HepG2 (cell line): ENCODE measurements at regions not wholly inside any gene's neighbourhood (a gene's known extent, or its start where the extent isn't known, plus 50 kb on each side); places are given as distances from the start of the nearest gene placed in this dataset.

Experiments used
- ATAC-seq: fragments of 200-7000 bp; cut with Tn5 transposase; 3 replicates; pipeline ENCODE4 v1.9.1; 2020; ENCODE audit warnings: mild to moderate bottlenecking, moderate library complexity
- BruUV-seq: library from RNA; stranded (reverse); fragments of 400-500 nt; replicated peaks from 2 replicates; lab custom pipeline; 2021; lab: Mats Ljungman, UMichigan
- CTCF ChIA-PET: fragments of 300-600 bp; formaldehyde crosslinking; extraction: SDS; loops from one replicate; lab custom pipeline; 2021; ENCODE audit warnings: low total read pairs, inconsistent platforms, low intra/inter-chr PET ratio; lab: Yijun Ruan, JAX
- POLR2A ChIA-PET: fragments of 350-600 bp; sonication (Branson Sonifier 250); formaldehyde crosslinking; loops from one replicate; lab custom pipeline; 2020; ENCODE audit warnings: antibody characterized with exemption, inconsistent platforms; lab: Yijun Ruan, JAX
- DNase-seq: peaks from one replicate; pipeline ENCODE4 v3.0.0-alpha.2; 2015; ENCODE audit warnings: low spot score
- FAIRE-seq: peaks from 3 replicates; lab custom pipeline; 2011; peaks lifted over from hg19 to GRCh38; lab: Jason Lieb, UNC
- H2AFZ ChIP-seq: one replicate; pipeline ENCODE4 v1.6.1; 2011; ENCODE audit warnings: low read length, inconsistent platforms
- H3K27ac ChIP-seq: fragments of 300-600 bp; 3 replicates; pipeline ENCODE4 v1.8.0; 2011; ENCODE audit warnings: mixed run types, mild to moderate bottlenecking, mixed read lengths, low read length, inconsistent platforms; ENCODE audit not compliant: insufficient read depth; ENCODE audit errors: extremely low read length
- H3K27me3 ChIP-seq, 2 experiments: fragments of 200-600 bp in 1 of 2; 2 replicates in 1 of 2; 3 replicates in 1 of 2; pipeline versions ENCODE4 v1.6.0 to v1.8.0; 2011; ENCODE audit warnings: low read length in 2 of 2, mild to moderate bottlenecking in 2 of 2, moderate library complexity in 2 of 2, inconsistent platforms in 1 of 2; ENCODE audit not compliant: insufficient read depth in 2 of 2, control insufficient read depth in 1 of 2
- H3K36me3 ChIP-seq, 2 experiments: fragments of 200-600 bp in 1 of 2; replicated peaks in 1 of 2; 2 replicates in 1 of 2; 3 replicates in 1 of 2; pipeline versions ENCODE4 v1.5.1 to v1.8.0; 2011; ENCODE audit warnings: low read length in 2 of 2, inconsistent platforms in 1 of 2; ENCODE audit not compliant: insufficient read depth in 2 of 2, control insufficient read depth in 1 of 2
- H3K4me1 ChIP-seq: 2 replicates; pipeline ENCODE4 v1.5.1; 2012; ENCODE audit warnings: low read length, inconsistent platforms; ENCODE audit not compliant: insufficient read depth
- H3K4me2 ChIP-seq: 2 replicates; pipeline ENCODE4 v1.6.0; 2011; ENCODE audit warnings: low read depth, low read length, inconsistent platforms
- H3K4me3 ChIP-seq, 3 experiments: fragments of 200-600 bp in 1 of 3; sonication (generic), shearing (Covaris generic) in 1 of 3; replicated peaks in 1 of 3; 2 replicates each; pipeline ENCODE4 v1.5.1; 2011 to 2016; ENCODE audit warnings: low read length in 3 of 3, inconsistent platforms in 2 of 3, low read depth in 2 of 3, mild to moderate bottlenecking in 2 of 3, control low read depth in 1 of 3, mixed read lengths in 1 of 3; ENCODE audit not compliant: insufficient read depth in 1 of 3
- H3K79me2 ChIP-seq: one replicate; pipeline ENCODE4 v1.6.1; 2011; ENCODE audit warnings: low read length, inconsistent platforms; ENCODE audit not compliant: insufficient read depth
- H3K9ac ChIP-seq: 2 replicates; pipeline ENCODE4 v1.6.0; 2011; ENCODE audit warnings: mild to moderate bottlenecking, low read depth, low read length, inconsistent platforms; ENCODE audit not compliant: insufficient read depth
- H3K9me3 ChIP-seq: 2 replicates; pipeline ENCODE4 v1.5.1; 2012; ENCODE audit warnings: mild to moderate bottlenecking, low read length
- H4K20me1 ChIP-seq: 2 replicates; pipeline ENCODE4 v1.6.0; 2011; ENCODE audit warnings: inconsistent platforms, mild to moderate bottlenecking, low read length, moderate library complexity; ENCODE audit not compliant: insufficient read depth
- CHCHD3 ChIP-seq: sonication (generic); formaldehyde crosslinking; IDR thresholded peaks from 2 replicates; pipeline ENCODE4 v1.8.0; 2022; ENCODE audit warnings: mild to moderate bottlenecking, missing genetic modification reagents, moderate library complexity
- GFI1 ChIP-seq: sonication (generic); formaldehyde crosslinking; IDR thresholded peaks from 2 replicates; pipeline ENCODE4 v1.5.0; 2020; ENCODE audit warnings: missing genetic modification reagents, mild to moderate bottlenecking, borderline replicate concordance
- GMEB1 ChIP-seq: sonication (generic); formaldehyde crosslinking; IDR thresholded peaks from 2 replicates; pipeline ENCODE4 v1.5.1; 2020; ENCODE audit warnings: missing genetic modification reagents, mild to moderate bottlenecking, borderline replicate concordance
- HDAC1 ChIP-seq: sonication (generic); formaldehyde crosslinking; IDR thresholded peaks from 2 replicates; pipeline ENCODE4 v1.5.1; 2020; ENCODE audit warnings: mild to moderate bottlenecking, missing genetic modification reagents
- IKZF1 ChIP-seq: fragments of 450-650 bp; IDR thresholded peaks from 2 replicates; pipeline ENCODE4 v1.7.1; 2016
- KLF16 ChIP-seq, 2 experiments: sonication (generic) in 1 of 2; formaldehyde crosslinking in 1 of 2; IDR thresholded peaks; 2 replicates each; pipeline versions ENCODE4 v1.6.1 to v1.8.0; 2016 to 2023; ENCODE audit warnings: missing genetic modification reagents in 2 of 2, missing compliant biosample characterization in 1 of 2
- KLF9 ChIP-seq: IDR thresholded peaks from 2 replicates; pipeline ENCODE4 v1.6.1; 2016; ENCODE audit warnings: low read depth
- MTERF4 ChIP-seq: sonication (generic); formaldehyde crosslinking; IDR thresholded peaks from 2 replicates; pipeline ENCODE4 v1.8.0; 2023; ENCODE audit warnings: mild to moderate bottlenecking, missing genetic modification reagents
- RFX3 ChIP-seq: IDR thresholded peaks from 2 replicates; pipeline ENCODE4 v1.6.1; 2016; ENCODE audit warnings: missing biosample characterization, missing genetic modification reagents
- SRSF4 ChIP-seq: fragments of 200-400 bp; formaldehyde crosslinking; IDR thresholded peaks from one replicate; pipeline ENCODE4 v1.6.1; 2018; ENCODE audit warnings: mild to moderate bottlenecking, low read depth, low read length, moderate library complexity; ENCODE audit not compliant: poor library complexity, severe bottlenecking
- ZGPAT ChIP-seq: IDR thresholded peaks from 2 replicates; pipeline ENCODE4 v1.6.1; 2016; ENCODE audit warnings: mild to moderate bottlenecking
- ZNF10 ChIP-seq: sonication (generic); formaldehyde crosslinking; IDR thresholded peaks from 2 replicates; pipeline ENCODE4 v1.4.0; 2020; ENCODE audit warnings: mild to moderate bottlenecking, low read depth, missing genetic modification reagents, borderline replicate concordance
- ZNF225 ChIP-seq: sonication (generic); formaldehyde crosslinking; IDR thresholded peaks from 2 replicates; pipeline ENCODE4 v1.4.0; 2020; ENCODE audit warnings: mild to moderate bottlenecking, missing genetic modification reagents
- ZNF569 ChIP-seq: sonication (generic); formaldehyde crosslinking; IDR thresholded peaks from 2 replicates; pipeline ENCODE4 v1.5.0; 2020; ENCODE audit warnings: mild to moderate bottlenecking, missing genetic modification reagents, moderate library complexity, borderline replicate concordance
- ZNF781 ChIP-seq: sonication (generic); formaldehyde crosslinking; IDR thresholded peaks from 2 replicates; pipeline ENCODE4 v1.5.1; 2020; ENCODE audit warnings: borderline replicate concordance, mild to moderate bottlenecking, missing genetic modification reagents; ENCODE audit errors: not compliant biosample characterization
- ZNF839 ChIP-seq: sonication (generic); formaldehyde crosslinking; IDR thresholded peaks from 2 replicates; pipeline ENCODE4 v1.4.0; 2020; ENCODE audit warnings: missing genetic modification reagents, mild to moderate bottlenecking, borderline replicate concordance
- WGBS: methylation state at CpG from one replicate; pipeline ENCODE4 v1.1.6; 2017; ENCODE audit warnings: low lambda C conversion rate; 5-methylcytosine and 5-hydroxymethylcytosine counted together
- in situ Hi-C: cut with HindIII; loops from 2 replicates; pipeline ENCODE4 v1.10.0; 2017; ENCODE audit warnings: low pct_unique_long_range_greater_than_20kb; ENCODE audit not compliant: extremely low pct_ligation_motif_present
- intact Hi-C: fragments of 100-400 bp; cut with micrococcal nuclease; formaldehyde crosslinking; loops from one replicate; pipeline ENCODE4 v1.10.0; 2022; ENCODE audit not compliant: unreplicated experiment
- TF ChIP-seq, protein P1 (sequence below): sonication (generic); formaldehyde crosslinking; IDR thresholded peaks from 2 replicates; pipeline ENCODE4 v1.4.0; 2020; ENCODE audit warnings: missing genetic modification reagents

DNA sequence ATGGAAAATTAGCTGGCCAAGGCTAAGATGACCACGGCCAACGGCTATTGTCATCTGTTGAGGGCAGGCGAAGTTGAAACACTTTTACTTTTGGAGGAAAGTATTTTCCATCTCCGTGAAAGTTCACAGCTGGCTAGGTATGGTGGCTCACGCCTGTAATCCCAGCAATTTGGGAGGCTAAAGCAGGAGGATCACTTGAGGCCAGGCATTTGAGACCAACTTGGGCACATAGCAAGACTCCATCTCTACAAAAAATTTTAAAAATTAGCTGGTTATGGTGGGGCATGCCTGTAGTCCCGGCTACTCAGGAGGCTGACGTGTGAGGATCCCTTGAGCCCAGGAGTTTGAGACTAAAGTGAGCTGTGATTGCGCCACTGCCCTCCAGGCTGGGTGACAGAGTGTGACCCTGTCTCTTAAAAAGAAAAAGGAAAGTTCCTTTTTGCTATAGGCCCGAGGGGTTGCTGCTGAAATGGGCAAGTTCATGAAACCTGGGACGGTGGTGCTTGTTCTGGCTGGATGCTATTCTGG lies 85.5 kb upstream of the MKLN1 start:
- no peak overlapping the region for H3K4me2 ChIP-seq
- ChIA-PET POLR2A (no interaction called here), CTCF (no interaction called here)
- no peak for ATAC-seq
- WGBS = 21% methylated on average over 8 of the region's 10 CpGs
- no peak for FAIRE-seq
- no peak overlapping the region for H3K9ac ChIP-seq
- TF ChIP-seq, protein P1, sequence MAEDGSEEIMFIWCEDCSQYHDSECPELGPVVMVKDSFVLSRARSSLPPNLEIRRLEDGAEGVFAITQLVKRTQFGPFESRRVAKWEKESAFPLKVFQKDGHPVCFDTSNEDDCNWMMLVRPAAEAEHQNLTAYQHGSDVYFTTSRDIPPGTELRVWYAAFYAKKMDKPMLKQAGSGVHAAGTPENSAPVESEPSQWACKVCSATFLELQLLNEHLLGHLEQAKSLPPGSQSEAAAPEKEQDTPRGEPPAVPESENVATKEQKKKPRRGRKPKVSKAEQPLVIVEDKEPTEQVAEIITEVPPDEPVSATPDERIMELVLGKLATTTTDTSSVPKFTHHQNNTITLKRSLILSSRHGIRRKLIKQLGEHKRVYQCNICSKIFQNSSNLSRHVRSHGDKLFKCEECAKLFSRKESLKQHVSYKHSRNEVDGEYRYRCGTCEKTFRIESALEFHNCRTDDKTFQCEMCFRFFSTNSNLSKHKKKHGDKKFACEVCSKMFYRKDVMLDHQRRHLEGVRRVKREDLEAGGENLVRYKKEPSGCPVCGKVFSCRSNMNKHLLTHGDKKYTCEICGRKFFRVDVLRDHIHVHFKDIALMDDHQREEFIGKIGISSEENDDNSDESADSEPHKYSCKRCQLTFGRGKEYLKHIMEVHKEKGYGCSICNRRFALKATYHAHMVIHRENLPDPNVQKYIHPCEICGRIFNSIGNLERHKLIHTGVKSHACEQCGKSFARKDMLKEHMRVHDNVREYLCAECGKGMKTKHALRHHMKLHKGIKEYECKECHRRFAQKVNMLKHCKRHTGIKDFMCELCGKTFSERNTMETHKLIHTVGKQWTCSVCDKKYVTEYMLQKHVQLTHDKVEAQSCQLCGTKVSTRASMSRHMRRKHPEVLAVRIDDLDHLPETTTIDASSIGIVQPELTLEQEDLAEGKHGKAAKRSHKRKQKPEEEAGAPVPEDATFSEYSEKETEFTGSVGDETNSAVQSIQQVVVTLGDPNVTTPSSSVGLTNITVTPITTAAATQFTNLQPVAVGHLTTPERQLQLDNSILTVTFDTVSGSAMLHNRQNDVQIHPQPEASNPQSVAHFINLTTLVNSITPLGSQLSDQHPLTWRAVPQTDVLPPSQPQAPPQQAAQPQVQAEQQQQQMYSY = no peak
- TF ChIP-seq ZNF10 (CRISPR knock-in tag) (no peak), SRSF4 (no peak), ZNF569 (CRISPR knock-in tag) (no peak), ZGPAT (no peak), KLF9 (CRISPR knock-in tag) (no peak), KLF16 (CRISPR knock-in tag; IDR thresholded peaks at IDR 0.05) (no peak), ZNF839 (CRISPR knock-in tag) (no peak), RFX3 (CRISPR knock-in tag) (no peak), CHCHD3 (CRISPR knock-in tag) (no peak), GMEB1 (no peak), MTERF4 (CRISPR knock-in tag) (no peak), ZNF225 (CRISPR knock-in tag) (no peak), HDAC1 (no peak), ZNF781 (no peak), IKZF1 (no peak), GFI1 (CRISPR knock-in tag) (no peak)
- H3K27ac ChIP-seq = no peak overlapping the region
- no peak overlapping the region for H3K4me3 ChIP-seq
- no peaks in the 10 kb centered on the region for H4K20me1 ChIP-seq
- intact Hi-C loops = no loop called here
- H3K4me1 ChIP-seq = peaks cover 13% of the 10 kb centered on the region
- no peak for DNase-seq
- H3K9me3 ChIP-seq = no peaks in the 10 kb centered on the region
- H2AFZ ChIP-seq = no peak overlapping the region
- in situ Hi-C loops = no loop called here
- peaks cover 0 to 20% of the 10 kb centered on the region in 2 experiments; a peak in 4 of 5 replicates for H3K27me3 ChIP-seq
- no peaks in the 10 kb centered on the region for H3K79me2 ChIP-seq
- no peaks in the 10 kb centered on the region for H3K36me3 ChIP-seq
- BruUV-seq = no TSS peak
